Erythroblast (primary cell): ENCODE measurements at regions not wholly inside any gene's neighbourhood (a gene's known extent, or its start where the extent isn't known, plus 50 kb on each side); places are given as distances from the start of the nearest gene placed in this dataset.

Experiments used
- DNase-seq, 2 experiments: peaks; one replicate each; lab custom pipeline; 2025; lab: John Stamatoyannopoulos, UW
- GATA1 ChIP-seq: IDR thresholded peaks from 2 replicates; pipeline ENCODE4 v1.6.1; 2011; ENCODE audit warnings: low read depth, mild to moderate bottlenecking, control low read depth, low read length, moderate library complexity
- POLR2A ChIP-seq: IDR thresholded peaks from 2 replicates; pipeline ENCODE4 v1.6.1; 2011; ENCODE audit warnings: mild to moderate bottlenecking, low read length

GRCh38 chr12:70091021-70091521, 152.2 kb upstream of the CNOT2 start:
- DNase-seq = peak; percentile 70 to 88
- peak; percentile 69 for TF ChIP-seq GATA1
- no peak for TF ChIP-seq POLR2A

DNA sequence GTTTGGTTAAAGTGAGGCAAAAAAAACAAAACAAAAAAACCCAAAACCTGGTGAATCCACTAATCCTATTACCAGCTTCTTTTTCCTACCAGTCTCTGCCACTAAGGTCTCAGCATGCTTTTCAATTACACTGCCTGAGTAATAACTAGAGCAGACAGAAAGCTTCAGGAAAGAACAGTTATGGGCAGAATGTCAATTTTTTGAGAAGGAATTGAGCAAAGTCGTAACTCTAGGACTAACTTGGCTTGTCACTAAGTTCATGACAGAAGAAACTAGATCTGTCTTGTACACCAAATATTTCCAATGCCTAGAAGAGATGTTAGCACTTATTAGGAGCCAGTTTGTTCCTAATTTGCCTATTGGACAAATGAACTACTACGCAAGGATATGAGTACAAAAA, 148.8 kb upstream of the CNOT2 start:
- no peak for DNase-seq
- TF ChIP-seq POLR2A (no peak), GATA1 (no peak)

DNA sequence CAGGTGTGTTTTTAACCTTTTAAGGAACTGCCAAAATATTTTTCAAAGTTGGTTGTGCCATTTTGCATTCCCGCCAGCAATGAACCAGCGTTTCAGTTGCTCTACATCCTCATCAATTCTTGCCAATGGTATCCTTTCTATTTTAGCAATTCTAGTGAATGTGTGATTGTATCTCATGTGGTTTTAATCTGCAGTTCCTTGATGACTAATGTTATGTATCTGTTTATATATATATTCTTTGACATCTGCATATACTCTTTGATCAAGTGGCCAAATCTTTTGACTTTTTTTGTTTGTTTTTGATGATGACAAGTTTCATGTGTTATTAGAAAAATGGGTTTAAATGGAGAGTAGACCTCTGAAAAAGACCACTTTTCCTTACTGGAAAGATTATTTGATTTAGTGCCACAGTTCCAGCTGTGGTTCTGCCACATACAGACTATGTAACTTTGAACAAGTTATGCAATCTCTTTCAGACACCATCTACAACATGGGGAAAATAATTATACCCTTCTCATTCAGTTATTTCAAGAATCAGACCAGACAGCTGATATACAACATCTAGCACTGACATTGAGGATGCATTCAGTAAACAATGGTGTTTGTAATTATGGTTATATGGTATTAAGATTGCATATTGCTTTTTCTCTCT, 146.3 kb upstream of the CNOT2 start:
- DNase-seq = no peak
- TF ChIP-seq POLR2A (no peak), GATA1 (no peak)

- no peak for DNase-seq
- no peak for TF ChIP-seq POLR2A
- TF ChIP-seq GATA1 = no peak
Observed at GRCh38 chr12:70101064-70101463, 142.2 kb upstream of the CNOT2 start.

DNA sequence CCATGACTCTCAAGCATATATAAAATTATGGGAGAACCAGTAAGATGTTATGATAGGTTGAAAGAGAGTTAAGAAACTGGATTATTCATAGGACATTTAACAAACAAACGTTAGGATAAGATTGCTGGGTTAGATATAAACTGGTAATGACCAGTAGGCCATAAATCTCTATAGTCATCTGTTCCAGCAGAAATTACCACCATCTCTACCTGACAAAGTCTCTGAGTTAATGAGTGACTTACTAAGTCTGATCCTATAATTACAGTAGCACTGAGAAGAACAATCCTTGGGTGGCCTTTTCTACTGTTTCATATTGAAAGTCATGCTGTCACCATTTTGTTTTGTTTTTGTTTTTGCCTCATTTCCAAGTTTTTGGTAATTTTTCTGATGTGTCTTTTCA, 136.9 kb upstream of the CNOT2 start:
- TF ChIP-seq GATA1 (no peak), POLR2A (no peak)
- DNase-seq = no peak

- no peak for TF ChIP-seq POLR2A
- TF ChIP-seq GATA1 = no peak
Observed at GRCh38 chr12:70110085-70110484, 133.1 kb upstream of the CNOT2 start.

GRCh38 chr12:70117670-70118069, 125.6 kb upstream of the CNOT2 start:
- no peak for DNase-seq
- TF ChIP-seq GATA1 (no peak), POLR2A (no peak)

More at GRCh38 chr12:70110085-70110484, 133.1 kb upstream of the CNOT2 start:
- no peak for DNase-seq

- DNase-seq = peak; percentile 55 to 79
- TF ChIP-seq GATA1 (no peak), POLR2A (no peak)
Observed at GRCh38 chr12:70120970-70121369, 122.3 kb upstream of the CNOT2 start.

DNA sequence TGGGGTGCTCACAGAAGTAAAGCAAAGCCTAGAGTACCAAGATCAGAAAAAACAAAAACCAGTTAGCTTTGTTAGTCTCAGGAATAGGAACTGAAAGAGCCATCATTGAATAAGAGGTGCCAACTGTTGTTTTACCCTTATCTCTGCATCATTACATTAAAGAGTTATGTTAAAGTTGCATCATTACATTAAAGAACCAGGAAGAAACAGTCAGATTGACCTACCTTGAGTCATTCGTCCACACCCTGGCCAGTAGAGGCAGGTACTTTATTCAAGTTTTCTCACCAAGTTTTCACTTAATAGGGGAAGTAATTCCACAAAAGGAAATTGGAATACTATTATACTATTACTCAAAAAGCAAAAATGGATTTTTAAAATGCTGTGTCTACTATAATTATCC, 121.7 kb upstream of the CNOT2 start:
- TF ChIP-seq POLR2A (no peak), GATA1 (no peak)
- peak in 1 of 2 experiments; percentile 14 for DNase-seq

- no peak for TF ChIP-seq GATA1
- no peak for DNase-seq
Observed at GRCh38 chr12:70122804-70123203, 120.4 kb upstream of the CNOT2 start.

DNA sequence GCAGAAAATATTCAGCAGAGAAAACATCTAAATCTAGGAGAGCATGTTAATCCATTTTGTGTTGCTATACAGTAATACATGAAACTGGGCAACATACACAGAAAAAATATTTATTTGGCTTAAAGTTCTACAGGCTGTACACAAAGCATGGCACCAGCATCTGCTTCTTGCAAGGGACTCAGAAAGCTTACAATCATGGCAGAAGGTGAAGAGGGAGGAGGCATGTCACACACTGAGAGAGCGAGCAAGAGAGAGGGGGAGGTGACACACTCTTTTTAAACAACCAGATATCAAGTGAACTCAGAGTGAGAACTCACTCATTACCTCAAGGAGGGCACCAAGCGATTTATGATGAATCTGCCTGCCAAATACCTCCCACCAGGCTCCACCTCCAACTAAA, 94.2 kb upstream of the CNOT2 start:
- TF ChIP-seq GATA1 (no peak), POLR2A (no peak)
- no peak for DNase-seq

DNA sequence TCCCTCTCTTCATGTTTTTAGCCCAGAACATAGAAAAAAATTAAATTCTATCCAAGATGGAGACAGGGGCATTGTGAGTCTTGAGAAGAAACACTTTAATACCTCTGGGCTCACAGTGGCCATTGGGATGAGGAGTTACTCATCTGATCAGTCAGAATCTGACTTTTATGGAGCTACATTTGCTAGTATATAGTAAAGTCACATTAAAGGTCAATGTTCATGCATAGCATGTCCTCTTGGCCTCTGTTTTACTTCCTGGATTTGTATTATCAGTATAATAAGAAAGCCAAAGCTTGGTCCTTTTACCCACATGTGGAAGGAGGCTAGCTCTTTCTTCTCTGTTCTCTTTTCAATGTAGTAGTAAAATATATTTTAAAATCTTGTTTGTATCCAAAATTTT, 93.6 kb upstream of the CNOT2 start:
- TF ChIP-seq GATA1 = no peak
- TF ChIP-seq POLR2A = no peak
- DNase-seq = no peak

DNA sequence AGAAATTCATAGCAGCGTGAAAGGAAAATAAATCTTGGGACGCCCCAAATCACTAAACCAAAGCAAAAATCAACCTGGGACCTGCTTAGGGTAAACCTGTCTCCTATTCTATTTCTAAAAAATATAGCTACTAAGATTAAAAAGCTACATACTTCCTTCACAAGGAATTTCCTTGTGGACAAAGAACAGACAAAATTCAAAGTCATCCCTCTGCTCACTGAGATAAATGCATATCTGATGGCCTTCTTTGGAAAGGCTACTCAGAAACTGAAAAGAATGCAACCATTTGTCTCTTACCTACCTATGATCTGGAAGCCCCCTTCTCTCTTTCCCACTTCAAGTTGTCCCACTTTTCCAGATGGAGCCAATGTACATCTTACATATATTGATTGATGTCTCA, 93.0 kb upstream of the CNOT2 start:
- no peak for DNase-seq
- TF ChIP-seq GATA1 (no peak), POLR2A (no peak)

- DNase-seq = no peak
- TF ChIP-seq POLR2A = no peak
Observed at GRCh38 chr12:70151993-70152392, 91.2 kb upstream of the CNOT2 start.

DNA sequence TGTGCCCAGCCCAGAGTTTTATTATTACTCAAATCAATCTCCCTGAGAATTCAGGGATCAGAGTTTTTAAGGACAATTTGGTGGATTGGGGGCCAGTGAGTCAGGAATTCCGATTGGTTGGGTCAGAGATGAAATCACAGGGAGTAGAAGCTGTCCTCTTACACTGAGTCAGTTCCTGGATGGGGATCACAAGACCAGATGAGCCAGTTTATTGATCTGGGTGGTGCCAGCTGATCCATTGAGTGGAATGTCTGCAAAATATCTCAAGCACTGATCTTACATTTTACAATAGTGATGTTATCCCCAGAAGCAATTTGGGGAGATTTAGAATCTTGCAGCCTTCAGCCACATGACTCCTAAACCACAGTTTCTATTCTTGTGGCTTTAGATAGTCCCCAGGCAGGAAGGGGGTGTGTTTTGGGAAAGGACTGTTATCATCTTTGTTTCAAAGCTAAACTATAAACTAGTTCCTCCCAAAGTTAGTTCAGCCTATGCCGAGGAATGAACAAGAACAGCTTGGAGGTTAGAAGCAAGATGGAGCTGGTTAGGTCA, 89.1 kb upstream of the CNOT2 start:
- no peak for DNase-seq
- TF ChIP-seq POLR2A (no peak), GATA1 (no peak)
